Activated CD8-positive, alpha-beta memory T cell treated with anti-CD3 and anti-CD28 coated beads for 48 hours (primary cell): ENCODE measurements at regions not wholly inside any gene's neighbourhood (a gene's known extent, or its start where the extent isn't known, plus 50 kb on each side); places are given as distances from the start of the nearest gene placed in this dataset.

Source experiments
- DNase-seq, 3 experiments: peaks; one replicate each; pipeline ENCODE4 v3.0.0-alpha.2; 2020; ENCODE audit warnings: low read depth in 2 of 3, low spot score in 2 of 3

GRCh38 chr7:45450571-45451204 lies 123.5 kb upstream of the ADCY1 start:
- no peak for DNase-seq

DNA sequence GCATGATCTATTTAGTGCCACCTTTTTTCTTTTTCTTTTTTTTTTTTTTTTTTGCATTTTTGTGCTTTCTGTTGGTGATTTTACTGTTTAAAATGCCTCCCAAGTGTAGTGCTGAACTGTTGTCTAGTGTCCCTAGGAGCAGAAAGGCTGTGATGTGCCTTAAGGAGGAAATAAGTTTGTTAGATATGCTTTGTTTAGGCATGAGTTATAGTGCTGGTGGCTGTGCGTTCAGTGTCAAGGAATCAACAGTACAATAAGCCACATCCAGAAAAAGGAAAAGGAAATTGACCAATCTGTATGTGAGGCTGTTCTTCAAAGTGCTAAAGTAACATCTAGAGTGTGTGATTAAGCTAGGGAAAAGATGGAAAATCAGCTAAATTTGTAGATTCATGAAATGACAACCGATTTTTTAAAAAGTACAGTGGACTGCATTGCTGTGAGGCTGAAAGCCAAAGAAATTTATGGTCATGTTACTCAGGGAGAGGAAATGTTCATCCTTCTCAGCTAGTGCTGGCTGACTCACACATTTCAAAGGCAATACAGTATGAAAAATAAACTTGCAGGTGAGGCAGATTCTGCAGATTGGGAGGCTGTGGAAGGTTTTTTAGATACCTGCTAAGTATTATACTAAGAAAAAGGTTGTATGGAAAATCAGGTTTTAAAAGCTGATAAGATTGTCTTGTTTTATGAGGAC lies 122.7 kb upstream of the ADCY1 start:
- DNase-seq = no peak

DNA sequence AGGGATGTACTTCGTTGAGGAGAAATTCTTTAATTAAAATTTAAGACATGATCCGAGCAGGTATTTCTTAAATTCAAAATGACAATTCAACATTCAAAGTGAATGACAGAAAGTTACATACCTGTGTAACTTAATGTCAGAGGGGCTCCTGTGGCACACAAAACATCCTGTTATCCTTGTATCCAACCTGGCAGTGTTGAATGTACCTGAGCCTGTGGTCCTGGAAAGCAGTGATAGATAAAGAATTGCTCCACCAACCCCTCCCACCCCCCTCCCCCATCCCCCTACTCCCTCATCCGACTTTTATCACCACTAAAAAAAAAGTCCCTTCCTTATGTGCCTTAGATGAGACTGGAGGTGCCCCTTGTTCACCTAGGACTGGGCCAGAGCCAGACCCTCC lies 119.4 kb upstream of the ADCY1 start:
- no peak for DNase-seq

DNA sequence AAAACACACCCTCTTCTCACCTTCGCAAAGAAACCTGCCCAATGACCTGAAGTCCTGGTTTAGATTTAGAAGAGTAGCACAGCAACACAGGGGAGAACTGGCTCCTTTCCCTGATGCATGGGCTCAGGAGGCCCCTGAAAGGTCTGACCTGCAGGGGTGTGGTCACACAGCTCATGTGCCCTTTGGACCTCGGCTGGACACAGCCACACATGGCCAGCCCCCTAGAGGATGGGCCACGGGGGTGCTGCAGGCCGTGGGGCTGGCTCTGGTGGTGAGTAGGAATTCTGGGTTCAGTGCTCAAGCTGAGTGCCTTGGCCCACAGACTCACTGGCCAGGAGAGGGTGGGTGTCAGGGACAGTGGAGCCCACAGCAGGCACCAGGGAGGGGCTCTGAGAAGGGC lies 118.5 kb upstream of the ADCY1 start:
- no peak for DNase-seq

DNA sequence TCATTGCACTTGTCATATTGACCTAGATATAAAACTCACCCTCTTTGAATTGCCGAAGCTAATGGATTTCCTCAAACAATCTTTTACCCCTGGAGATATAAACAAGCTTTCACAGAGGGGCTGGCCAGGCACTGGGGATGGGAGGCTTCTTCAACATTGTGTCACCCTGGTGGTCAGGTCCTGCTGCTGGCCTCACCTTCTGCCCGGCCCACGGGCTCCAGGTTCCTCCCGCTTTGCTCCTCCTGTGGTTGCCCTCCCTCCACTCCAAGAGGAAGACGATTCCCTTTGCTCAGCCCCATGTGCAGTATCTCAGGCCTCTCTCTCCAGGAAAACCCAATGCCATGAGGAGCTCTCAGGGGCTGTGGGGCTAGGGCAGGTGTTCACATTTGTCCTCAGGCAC lies 118.1 kb upstream of the ADCY1 start:
- no peak for DNase-seq

- DNase-seq = no peak
Measured at GRCh38 chr7:45456747-45457524, 117.2 kb upstream of the ADCY1 start.

GRCh38 chr7:45457591-45457990 lies 116.6 kb upstream of the ADCY1 start:
- DNase-seq = no peak

GRCh38 chr7:45459476-45459875 lies 114.7 kb upstream of the ADCY1 start:
- DNase-seq = no peak

GRCh38 chr7:45460379-45460778 lies 113.8 kb upstream of the ADCY1 start:
- DNase-seq = no peak

- DNase-seq = no peak
Measured at GRCh38 chr7:45461026-45461425, 113.1 kb upstream of the ADCY1 start.

GRCh38 chr7:45469103-45469502 lies 105.1 kb upstream of the ADCY1 start:
- DNase-seq = no peak

DNA sequence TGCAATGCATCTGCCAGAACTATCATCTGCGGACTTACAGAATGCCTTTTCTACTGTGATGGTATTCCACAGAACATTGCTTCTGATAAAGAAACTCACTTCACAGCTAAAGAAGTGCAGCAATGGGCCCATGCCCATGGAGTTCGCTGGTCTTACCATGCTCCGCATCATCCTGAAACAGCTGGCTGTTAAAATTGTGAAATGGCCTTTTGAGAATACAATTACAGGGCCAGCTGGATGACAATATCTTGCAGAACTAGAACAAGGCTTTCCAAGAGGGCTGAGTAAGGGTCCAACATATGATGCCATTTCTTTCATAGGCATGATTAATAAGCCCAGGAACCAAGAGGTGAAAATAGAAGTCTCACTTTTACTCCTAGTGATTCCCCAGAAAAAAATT lies 104.1 kb upstream of the ADCY1 start:
- DNase-seq = no peak

- no peak for DNase-seq
Measured at GRCh38 chr7:45479781-45480180, 94.4 kb upstream of the ADCY1 start.

DNA sequence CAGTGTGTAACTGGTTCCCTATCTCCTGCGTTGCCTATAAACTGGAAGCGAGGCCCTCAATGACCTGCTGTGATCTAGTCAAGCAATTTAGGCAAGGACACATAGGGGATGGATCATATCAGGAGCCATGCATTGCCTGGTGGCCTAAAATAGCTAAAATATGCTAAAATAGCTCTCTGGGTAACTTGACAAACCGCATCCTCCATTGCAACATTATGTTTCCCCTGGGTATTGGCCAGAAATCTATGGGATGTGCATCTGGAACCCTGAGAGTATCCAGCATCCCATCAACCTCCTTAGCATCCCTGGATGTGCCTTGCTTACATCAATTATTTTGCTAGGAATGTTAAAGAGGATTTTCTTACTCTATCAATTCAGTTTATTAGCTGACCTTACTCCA lies 91.7 kb upstream of the ADCY1 start:
- no peak for DNase-seq

- DNase-seq = no peak
Measured at GRCh38 chr7:45484094-45484493, 90.1 kb upstream of the ADCY1 start.

DNA sequence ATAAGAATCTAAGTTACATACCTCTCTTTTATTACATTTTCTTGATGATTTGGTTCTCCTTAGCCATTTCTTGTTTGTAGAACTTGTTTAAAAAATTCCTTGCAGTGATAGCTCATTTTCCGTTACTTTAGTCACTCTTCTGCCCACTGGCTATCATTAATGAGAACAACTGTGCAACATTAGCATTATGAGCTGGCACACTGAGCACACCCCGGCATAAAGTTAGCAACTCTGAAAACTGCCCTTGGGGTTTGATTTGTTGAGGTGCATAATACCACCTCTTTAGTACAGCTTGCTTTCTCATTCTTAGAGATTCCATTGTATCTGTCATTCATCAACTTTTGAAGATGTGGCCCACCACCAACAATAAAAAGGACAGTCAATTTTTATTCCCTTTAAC lies 87.6 kb upstream of the ADCY1 start:
- no peak for DNase-seq

DNA sequence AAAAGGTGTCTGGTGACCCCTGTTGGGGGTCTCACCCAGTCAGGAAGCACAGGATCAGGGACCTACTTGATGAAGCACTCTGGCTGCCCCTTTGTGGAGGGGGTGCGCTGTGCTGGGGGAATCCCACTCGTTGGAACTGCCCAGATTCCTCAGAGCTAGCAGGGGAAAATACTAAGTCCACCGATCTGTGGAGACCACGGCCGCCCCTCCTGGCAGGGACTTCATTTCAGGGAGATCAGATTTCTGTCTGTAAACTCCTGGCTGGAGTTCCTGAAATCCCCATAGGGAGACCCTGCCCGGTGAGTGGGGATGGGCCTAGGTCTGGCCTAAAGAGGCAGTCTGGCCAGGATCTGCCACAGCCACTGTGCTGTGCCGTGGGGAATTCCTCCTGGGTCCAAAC lies 79.3 kb upstream of the ADCY1 start:
- DNase-seq = no peak

DNA sequence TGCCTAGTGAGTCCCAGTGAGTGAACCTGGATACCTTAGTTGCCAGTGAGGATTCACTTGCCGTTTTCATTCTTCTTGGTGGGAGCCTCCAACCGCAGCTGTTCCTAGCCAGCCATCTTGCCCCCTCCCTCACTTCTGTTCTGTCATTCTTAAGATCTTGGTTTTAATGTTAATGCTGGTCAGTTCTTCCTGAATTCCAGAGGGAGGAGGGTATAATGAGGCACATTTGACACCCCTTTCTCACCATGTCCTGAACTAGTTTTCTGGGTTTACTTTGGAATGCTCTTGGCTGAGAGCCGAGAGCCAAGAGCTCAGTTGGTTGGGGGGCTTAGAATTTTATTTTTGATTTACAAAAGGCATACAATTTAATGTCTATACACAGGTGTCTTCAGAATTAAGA lies 78.5 kb upstream of the ADCY1 start:
- no peak for DNase-seq

- no peak for DNase-seq
Measured at GRCh38 chr7:45500257-45500656, 73.9 kb upstream of the ADCY1 start.

DNA sequence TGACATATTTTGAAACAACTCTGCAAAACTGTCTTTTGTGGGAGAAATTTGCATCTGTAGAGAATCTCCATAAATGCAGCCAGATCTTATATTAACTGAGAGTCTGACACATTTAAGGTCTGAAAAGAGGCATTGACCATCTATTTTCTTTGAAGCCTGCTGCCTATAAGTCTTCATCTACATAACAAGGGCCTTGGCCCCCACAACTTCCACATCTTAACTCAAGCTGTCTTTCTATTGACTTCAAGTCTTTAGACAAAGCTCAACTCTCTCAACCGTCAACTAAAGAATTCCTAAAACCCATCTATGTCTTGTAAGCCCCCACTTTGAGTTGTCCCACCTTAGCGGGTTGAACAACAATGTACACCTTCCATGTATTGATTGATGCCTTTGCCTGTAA lies 72.4 kb upstream of the ADCY1 start:
- no peak for DNase-seq

DNA sequence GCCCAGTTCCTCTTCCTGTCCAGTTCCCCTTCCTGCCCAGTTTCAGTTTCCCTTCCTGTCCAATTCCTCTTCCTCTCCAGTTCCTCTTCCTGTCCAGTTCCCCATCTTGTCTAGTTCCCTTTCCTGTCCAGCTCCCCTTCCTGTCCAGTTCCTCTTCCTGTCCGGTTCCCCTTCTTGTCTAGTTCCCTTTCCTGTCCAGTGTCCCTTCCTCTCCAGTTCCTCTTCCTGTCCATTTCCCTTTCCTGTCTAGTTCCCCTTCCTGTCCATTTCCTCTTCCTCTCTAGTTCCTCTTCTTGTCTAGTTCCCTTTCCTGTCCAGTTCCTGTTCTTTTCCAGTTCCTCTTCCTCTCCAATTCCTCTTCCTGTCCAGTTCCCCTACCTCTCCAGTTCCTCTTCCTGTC lies 68.1 kb upstream of the ADCY1 start:
- no peak for DNase-seq

DNA sequence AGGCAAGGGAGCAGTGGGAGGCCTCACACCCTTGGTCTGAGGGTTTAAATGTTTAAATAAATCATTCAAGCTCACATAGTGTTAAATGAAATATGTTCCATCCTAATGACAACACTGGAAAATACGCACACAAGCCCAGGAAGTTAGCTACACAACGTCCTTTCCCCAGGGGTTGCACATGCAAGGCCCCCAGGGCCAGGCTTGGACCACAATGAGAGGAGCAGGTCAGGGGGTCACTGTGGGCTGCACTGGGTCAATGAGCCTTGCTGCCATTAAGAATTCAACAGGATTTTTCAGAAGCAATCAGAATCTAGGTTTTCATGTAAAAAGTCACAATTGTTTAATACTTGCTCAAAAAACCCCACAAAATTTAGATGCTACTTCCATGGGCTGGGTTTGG lies 64.9 kb upstream of the ADCY1 start:
- DNase-seq = no peak
